ENCODE measurements at regions not wholly inside any gene's neighbourhood (a gene's known extent, or its start where the extent isn't known, plus 50 kb on each side); places are given as distances from the start of the nearest gene placed in this dataset.

DNA sequence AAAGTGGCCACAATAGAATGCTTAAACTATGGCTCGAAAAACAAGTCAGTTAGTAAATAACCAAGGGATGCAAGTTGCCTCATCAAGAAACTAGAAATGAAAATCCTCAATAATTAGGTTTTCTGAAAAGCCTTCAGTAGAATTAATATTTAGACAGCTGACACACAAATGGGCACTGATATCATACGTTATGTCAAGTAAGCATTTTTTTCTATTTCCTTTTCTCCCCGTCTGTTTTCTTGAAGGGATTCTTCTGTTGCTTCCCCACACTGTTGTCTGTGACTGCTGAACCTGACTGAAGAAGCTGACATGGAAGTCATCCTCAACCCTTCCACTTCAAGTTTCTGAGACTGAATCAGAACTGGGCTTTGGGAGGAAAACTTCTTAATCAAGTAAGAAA is 151.8 kb upstream of the CADM2 start:
- TF ChIP-seq, protein P1, sequence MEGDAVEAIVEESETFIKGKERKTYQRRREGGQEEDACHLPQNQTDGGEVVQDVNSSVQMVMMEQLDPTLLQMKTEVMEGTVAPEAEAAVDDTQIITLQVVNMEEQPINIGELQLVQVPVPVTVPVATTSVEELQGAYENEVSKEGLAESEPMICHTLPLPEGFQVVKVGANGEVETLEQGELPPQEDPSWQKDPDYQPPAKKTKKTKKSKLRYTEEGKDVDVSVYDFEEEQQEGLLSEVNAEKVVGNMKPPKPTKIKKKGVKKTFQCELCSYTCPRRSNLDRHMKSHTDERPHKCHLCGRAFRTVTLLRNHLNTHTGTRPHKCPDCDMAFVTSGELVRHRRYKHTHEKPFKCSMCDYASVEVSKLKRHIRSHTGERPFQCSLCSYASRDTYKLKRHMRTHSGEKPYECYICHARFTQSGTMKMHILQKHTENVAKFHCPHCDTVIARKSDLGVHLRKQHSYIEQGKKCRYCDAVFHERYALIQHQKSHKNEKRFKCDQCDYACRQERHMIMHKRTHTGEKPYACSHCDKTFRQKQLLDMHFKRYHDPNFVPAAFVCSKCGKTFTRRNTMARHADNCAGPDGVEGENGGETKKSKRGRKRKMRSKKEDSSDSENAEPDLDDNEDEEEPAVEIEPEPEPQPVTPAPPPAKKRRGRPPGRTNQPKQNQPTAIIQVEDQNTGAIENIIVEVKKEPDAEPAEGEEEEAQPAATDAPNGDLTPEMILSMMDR (IDR thresholded peaks at IDR 0.05; ENCODE audit: insufficient read depth, low read depth, low read length, missing control alignments), result no peak
- H3K4me3 ChIP-seq (ENCODE audit: low read depth, low read length), result no peak overlapping the region
- DNase-seq (ENCODE audit: low read depth), result no peak

- DNase-seq (ENCODE audit: low read depth), result no peak
- TF ChIP-seq, protein P1 (IDR thresholded peaks at IDR 0.05; ENCODE audit: insufficient read depth, low read depth, low read length, missing control alignments), result no peak
- H3K4me3 ChIP-seq (ENCODE audit: low read depth, low read length), result no peak overlapping the region
Measured at GRCh38 chr3:84820126-84820525, 138.7 kb upstream of the CADM2 start.

DNA sequence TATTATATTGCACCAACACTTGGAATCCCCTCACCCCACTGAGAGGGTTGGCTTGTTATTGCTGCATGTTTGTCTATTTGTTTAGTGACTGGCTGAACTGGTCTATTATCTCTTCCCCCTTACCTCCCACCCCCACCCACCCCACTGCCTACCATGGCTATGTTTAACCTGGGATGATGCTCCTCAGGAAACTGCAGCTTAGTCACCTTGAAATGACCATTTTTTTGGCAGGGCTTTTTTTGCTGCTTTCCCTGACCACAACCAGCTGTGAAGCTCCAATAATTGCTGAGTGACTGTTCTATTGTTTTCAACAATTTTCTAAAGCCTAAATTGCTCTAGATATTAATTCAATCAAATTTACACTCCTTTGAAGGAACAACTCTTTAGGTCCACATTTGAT is 137.9 kb upstream of the CADM2 start:
- TF ChIP-seq, protein P1 (IDR thresholded peaks at IDR 0.05; ENCODE audit: insufficient read depth, low read depth, low read length, missing control alignments), result no peak
- H3K4me3 ChIP-seq (ENCODE audit: low read depth, low read length), result no peak overlapping the region
- DNase-seq (ENCODE audit: low read depth), result no peak

GRCh38 chr3:84825817-84826216 is 133.0 kb upstream of the CADM2 start:
- H3K4me3 ChIP-seq (ENCODE audit: low read depth, low read length), result no peak overlapping the region
- no peak for DNase-seq (ENCODE audit: low read depth)
- TF ChIP-seq, protein P1 (IDR thresholded peaks at IDR 0.05; ENCODE audit: insufficient read depth, low read depth, low read length, missing control alignments), result no peak

GRCh38 chr3:84830476-84830875 is 128.3 kb upstream of the CADM2 start:
- DNase-seq (ENCODE audit: low read depth), result no peak
- TF ChIP-seq, protein P1 (IDR thresholded peaks at IDR 0.05; ENCODE audit: insufficient read depth, low read depth, low read length, missing control alignments), result no peak
- H3K4me3 ChIP-seq (ENCODE audit: low read depth, low read length), result no peak overlapping the region

DNA sequence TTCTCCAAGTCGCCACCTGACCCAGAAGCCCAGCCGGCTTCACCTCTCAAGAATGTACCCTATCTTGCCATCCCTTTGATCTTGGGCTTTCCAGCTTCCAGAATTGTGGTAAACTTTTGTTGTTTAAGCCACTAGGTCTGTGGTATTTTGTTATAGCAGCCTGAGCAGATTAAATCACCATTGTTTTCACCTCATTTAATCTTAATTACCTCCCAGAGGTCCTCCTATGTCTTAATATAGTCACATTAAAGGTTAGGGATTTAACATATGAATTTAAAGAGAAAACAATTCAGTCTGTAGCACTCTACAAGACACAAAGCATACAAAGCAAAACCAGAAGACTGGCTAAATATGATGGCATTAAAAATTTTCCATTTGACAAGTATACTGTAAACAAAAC is 123.4 kb upstream of the CADM2 start:
- no peak overlapping the region for H3K4me3 ChIP-seq (ENCODE audit: low read depth, low read length)
- no peak for DNase-seq (ENCODE audit: low read depth)
- TF ChIP-seq, protein P1 (IDR thresholded peaks at IDR 0.05; ENCODE audit: insufficient read depth, low read depth, low read length, missing control alignments), result no peak

DNA sequence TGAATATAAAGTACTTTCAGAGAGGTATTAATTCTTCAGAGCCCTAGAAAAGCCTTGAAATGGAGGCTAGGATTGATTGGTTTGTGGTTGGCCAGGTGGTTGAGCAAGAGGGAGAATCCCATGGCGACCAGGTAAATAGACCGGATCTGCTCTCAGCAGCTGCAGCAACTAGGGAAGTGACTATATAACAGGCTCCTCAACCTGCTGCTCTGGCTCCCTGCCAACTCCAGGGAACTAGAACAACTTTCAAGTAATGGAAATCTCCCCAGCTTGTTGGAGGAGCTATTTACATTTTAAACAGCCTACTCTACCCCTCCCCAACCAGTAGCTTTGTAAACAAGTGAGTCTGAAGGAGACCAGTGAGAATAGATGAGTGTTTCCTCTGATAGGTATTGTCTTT is 121.8 kb upstream of the CADM2 start:
- no peak for DNase-seq (ENCODE audit: low read depth)
- TF ChIP-seq, protein P1 (IDR thresholded peaks at IDR 0.05; ENCODE audit: insufficient read depth, low read depth, low read length, missing control alignments), result no peak
- H3K4me3 ChIP-seq (ENCODE audit: low read depth, low read length), result no peak overlapping the region
